ENCODE measurements at regions not wholly inside any gene's neighbourhood (a gene's known extent, or its start where the extent isn't known, plus 50 kb on each side); places are given as distances from the start of the nearest gene placed in this dataset.

GRCh38 chr5:38718771-38719391 is 126.9 kb upstream of the OSMR start:
- TF ChIP-seq, protein P1, sequence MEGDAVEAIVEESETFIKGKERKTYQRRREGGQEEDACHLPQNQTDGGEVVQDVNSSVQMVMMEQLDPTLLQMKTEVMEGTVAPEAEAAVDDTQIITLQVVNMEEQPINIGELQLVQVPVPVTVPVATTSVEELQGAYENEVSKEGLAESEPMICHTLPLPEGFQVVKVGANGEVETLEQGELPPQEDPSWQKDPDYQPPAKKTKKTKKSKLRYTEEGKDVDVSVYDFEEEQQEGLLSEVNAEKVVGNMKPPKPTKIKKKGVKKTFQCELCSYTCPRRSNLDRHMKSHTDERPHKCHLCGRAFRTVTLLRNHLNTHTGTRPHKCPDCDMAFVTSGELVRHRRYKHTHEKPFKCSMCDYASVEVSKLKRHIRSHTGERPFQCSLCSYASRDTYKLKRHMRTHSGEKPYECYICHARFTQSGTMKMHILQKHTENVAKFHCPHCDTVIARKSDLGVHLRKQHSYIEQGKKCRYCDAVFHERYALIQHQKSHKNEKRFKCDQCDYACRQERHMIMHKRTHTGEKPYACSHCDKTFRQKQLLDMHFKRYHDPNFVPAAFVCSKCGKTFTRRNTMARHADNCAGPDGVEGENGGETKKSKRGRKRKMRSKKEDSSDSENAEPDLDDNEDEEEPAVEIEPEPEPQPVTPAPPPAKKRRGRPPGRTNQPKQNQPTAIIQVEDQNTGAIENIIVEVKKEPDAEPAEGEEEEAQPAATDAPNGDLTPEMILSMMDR (IDR thresholded peaks at IDR 0.05), result no peak
- no peak for TF ChIP-seq POLR2A (IDR thresholded peaks at IDR 0.05)
